Endodermal cell (in vitro differentiated cells): ENCODE measurements at regions not wholly inside any gene's neighbourhood (a gene's known extent, or its start where the extent isn't known, plus 50 kb on each side); places are given as distances from the start of the nearest gene placed in this dataset.

Experiments used
- DNase-seq: peaks from one replicate; pipeline ENCODE4 v3.0.0-alpha.2; 2017
- H3K27ac ChIP-seq: 2 replicates; pipeline ENCODE4 v1.5.1; 2013; ENCODE audit warnings: mild to moderate bottlenecking, low read depth, low read length, moderate library complexity
- H3K27me3 ChIP-seq: 2 replicates; pipeline ENCODE4 v1.6.1; 2013; ENCODE audit warnings: mild to moderate bottlenecking, low read length, moderate library complexity; ENCODE audit not compliant: insufficient read depth, control insufficient read depth, poor library complexity, severe bottlenecking
- H3K36me3 ChIP-seq: 2 replicates; pipeline ENCODE4 v1.7.0; 2013; ENCODE audit warnings: mild to moderate bottlenecking, low read length, moderate library complexity; ENCODE audit not compliant: control insufficient read depth, insufficient read depth
- H3K4me1 ChIP-seq: one replicate; pipeline ENCODE4 v1.7.0; 2013; ENCODE audit warnings: low read length; ENCODE audit not compliant: control insufficient read depth, insufficient read depth
- H3K4me3 ChIP-seq: 2 replicates; pipeline ENCODE4 v1.5.1; 2013; ENCODE audit warnings: mild to moderate bottlenecking, low read length, moderate library complexity
- H3K9ac ChIP-seq: 2 replicates; pipeline ENCODE4 v1.6.1; 2013; ENCODE audit warnings: mild to moderate bottlenecking, low read length, moderate library complexity; ENCODE audit not compliant: poor library complexity, severe bottlenecking; ENCODE audit errors: extremely low read depth
- H3K9me3 ChIP-seq: 2 replicates; pipeline ENCODE4 v1.6.1; 2013; ENCODE audit warnings: mild to moderate bottlenecking, low read length, moderate library complexity; ENCODE audit not compliant: control insufficient read depth
- H3K27ac Mint-ChIP-seq: 2 replicates; pipeline ENCODE4 v1.8.0; 2020; ENCODE audit warnings: mixed read lengths
- H3K27me3 Mint-ChIP-seq: 2 replicates; pipeline ENCODE4 v1.8.0; 2021; ENCODE audit warnings: mild to moderate bottlenecking, mixed read lengths; ENCODE audit not compliant: insufficient read depth
- H3K36me3 Mint-ChIP-seq: 2 replicates; pipeline ENCODE4 v1.8.0; 2020; ENCODE audit warnings: low read depth, mixed read lengths
- H3K4me1 Mint-ChIP-seq: 2 replicates; pipeline ENCODE4 v1.8.0; 2020; ENCODE audit warnings: mixed read lengths
- H3K4me3 Mint-ChIP-seq: 2 replicates; pipeline ENCODE4 v1.8.0; 2020; ENCODE audit warnings: mild to moderate bottlenecking, moderate library complexity, mixed read lengths
- H3K9me3 Mint-ChIP-seq: 2 replicates; pipeline ENCODE4 v1.8.0; 2020; ENCODE audit warnings: mild to moderate bottlenecking, mixed read lengths
- CTCF ChIP-seq: fragments of 200-600 bp; sonication (generic); conservative IDR thresholded peaks from 2 replicates; pipeline ENCODE4 v1.5.0; 2021; ENCODE audit warnings: antibody characterized with exemption, mild to moderate bottlenecking
- WGBS, 2 experiments: methylation state at CpG; one replicate each; pipeline versions ENCODE4 v1.1.5 to v1.1.7; 2013; ENCODE audit warnings: missing lambda C conversion rate in 2 of 2, mixed read lengths in 1 of 2; ENCODE audit not compliant: insufficient coverage in 1 of 2, insufficient read length in 1 of 2; 5-methylcytosine and 5-hydroxymethylcytosine counted together

GRCh38 chr13:72637561-72637960 is 89.9 kb downstream of the MZT1 start:
- Histone ChIP-seq H3K27me3 (no peaks in the 10 kb centered on the region), H3K9ac (no peak overlapping the region), H3K4me1 (no peaks in the 10 kb centered on the region), H3K36me3 (no peaks in the 10 kb centered on the region), H3K9me3 (no peaks in the 10 kb centered on the region), H3K4me3 (no peak overlapping the region), H3K27ac (no peak overlapping the region)
- no peak for DNase-seq
- Mint-ChIP-seq H3K4me1 (peaks cover 6% of the 10 kb centered on the region), H3K27me3 (no peaks in the 10 kb centered on the region), H3K4me3 (no peak overlapping the region), H3K27ac (no peak overlapping the region), H3K9me3 (no peaks in the 10 kb centered on the region), H3K36me3 (no peaks in the 10 kb centered on the region)
- WGBS, 2 experiments: 60% methylated on average over 4 of the region's 4 CpGs; no CpG with 5 or more reads in 1 of the 2 experiments
- TF ChIP-seq CTCF: no peak

GRCh38 chr13:72634859-72635258 is 92.6 kb downstream of the MZT1 start:
- no peak overlapping the region for H3K4me3 ChIP-seq
- H3K27me3 ChIP-seq: no peaks in the 10 kb centered on the region
- Mint-ChIP-seq H3K36me3 (no peaks in the 10 kb centered on the region), H3K9me3 (peaks cover 5% of the 10 kb centered on the region), H3K27ac (no peak overlapping the region), H3K4me3 (no peak overlapping the region), H3K27me3 (no peaks in the 10 kb centered on the region), H3K4me1 (peaks cover 6% of the 10 kb centered on the region)
- no peak overlapping the region for H3K9ac ChIP-seq
- H3K36me3 ChIP-seq: no peaks in the 10 kb centered on the region
- no peak for DNase-seq
- H3K27ac ChIP-seq: no peak overlapping the region
- no peaks in the 10 kb centered on the region for H3K9me3 ChIP-seq
- H3K4me1 ChIP-seq: no peaks in the 10 kb centered on the region
- TF ChIP-seq CTCF: no peak
- 72 to 100% methylated on average over 1 of the region's 1 CpG for WGBS, 2 experiments

- Histone ChIP-seq H3K4me3 (no peak overlapping the region), H3K4me1 (no peaks in the 10 kb centered on the region), H3K9me3 (no peaks in the 10 kb centered on the region), H3K36me3 (no peaks in the 10 kb centered on the region), H3K27ac (no peak overlapping the region), H3K27me3 (no peaks in the 10 kb centered on the region), H3K9ac (no peak overlapping the region)
- no peak overlapping the region for H3K27ac Mint-ChIP-seq
- no peak for DNase-seq
- WGBS, 2 experiments: 92 to 100% methylated on average over 2 of the region's 2 CpGs
- no peaks in the 10 kb centered on the region for H3K36me3 Mint-ChIP-seq
- no peaks in the 10 kb centered on the region for H3K27me3 Mint-ChIP-seq
- no peak overlapping the region for H3K4me3 Mint-ChIP-seq
- H3K9me3 Mint-ChIP-seq: no peaks in the 10 kb centered on the region
- TF ChIP-seq CTCF: no peak
- peaks cover 27% of the 10 kb centered on the region for H3K4me1 Mint-ChIP-seq
Measured at GRCh38 chr13:72622546-72622945, 104.9 kb downstream of the MZT1 start.
